ENCODE measurements at regions not wholly inside any gene's neighbourhood (a gene's known extent, or its start where the extent isn't known, plus 50 kb on each side); places are given as distances from the start of the nearest gene placed in this dataset.

DNA sequence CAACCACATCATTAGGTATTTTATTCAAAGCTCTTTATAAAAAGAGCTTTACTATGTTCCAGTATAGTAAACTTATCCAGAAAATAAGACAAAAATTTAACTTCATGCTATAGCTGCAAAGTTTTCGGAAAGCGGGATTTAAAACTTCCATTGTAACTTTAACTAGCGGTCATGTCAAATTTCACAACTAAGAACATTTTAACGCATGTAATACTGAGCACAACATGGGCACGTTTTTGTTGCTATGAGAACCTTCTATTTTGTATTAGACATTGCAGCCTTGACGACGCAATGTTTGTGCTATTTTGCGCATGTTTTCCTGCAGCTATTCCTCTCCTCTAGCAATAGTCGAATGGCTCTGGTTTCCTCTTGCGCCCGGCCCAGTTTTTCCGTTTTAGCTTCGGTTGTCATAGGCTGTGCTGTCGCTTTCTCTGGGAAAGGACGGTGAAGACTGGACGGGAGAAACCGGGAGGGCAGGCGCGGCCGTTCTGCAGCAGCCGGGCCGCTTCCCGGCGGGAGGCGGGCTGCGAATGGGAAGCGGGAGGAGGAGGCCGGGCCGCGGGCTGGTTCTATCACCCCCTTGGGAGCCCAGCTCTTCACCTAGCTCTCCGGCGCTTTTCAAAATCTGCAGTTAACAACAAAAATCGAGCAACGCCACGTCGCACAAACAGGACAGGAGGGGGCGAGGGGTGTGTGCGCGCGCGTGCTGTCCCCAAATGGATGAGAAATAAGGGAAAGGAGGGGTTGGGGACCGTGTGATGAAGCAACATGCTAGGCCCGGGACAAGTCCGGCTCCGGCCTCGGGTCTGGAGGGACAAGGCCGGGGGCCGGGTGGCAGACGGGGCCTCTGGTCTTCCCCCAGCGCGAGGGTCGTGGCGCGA lies 105.3 kb upstream of the HNRNPU start:
- peak; percentile 92 for DNase-seq

GRCh38 chr1:244968881-244969280 lies 104.5 kb upstream of the HNRNPU start:
- peak; percentile 6 for DNase-seq

DNA sequence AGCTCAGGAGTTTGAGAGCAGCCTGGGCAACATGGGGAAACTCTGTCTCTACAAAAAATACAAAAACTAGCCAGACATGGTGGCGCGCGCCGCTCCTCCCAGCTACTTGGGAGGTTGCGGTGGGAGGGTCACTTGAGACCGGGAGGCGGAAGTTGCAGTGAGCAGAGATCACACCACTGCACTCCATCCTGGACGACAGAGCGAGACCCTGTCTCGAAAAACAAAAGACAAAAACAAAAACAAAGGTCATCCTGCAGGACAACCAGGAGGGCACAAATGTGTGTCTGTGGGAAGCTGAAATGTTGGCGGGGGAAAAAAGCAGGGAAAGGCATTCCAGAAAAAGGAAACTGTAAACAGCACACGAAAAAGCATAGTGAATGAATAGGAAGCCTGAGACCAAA lies 104.1 kb upstream of the HNRNPU start:
- DNase-seq = no peak

GRCh38 chr1:244967159-244967558 lies 102.8 kb upstream of the HNRNPU start:
- DNase-seq = no peak

GRCh38 chr1:244965185-244966030 lies 101.1 kb upstream of the HNRNPU start:
- DNase-seq = no peak

DNA sequence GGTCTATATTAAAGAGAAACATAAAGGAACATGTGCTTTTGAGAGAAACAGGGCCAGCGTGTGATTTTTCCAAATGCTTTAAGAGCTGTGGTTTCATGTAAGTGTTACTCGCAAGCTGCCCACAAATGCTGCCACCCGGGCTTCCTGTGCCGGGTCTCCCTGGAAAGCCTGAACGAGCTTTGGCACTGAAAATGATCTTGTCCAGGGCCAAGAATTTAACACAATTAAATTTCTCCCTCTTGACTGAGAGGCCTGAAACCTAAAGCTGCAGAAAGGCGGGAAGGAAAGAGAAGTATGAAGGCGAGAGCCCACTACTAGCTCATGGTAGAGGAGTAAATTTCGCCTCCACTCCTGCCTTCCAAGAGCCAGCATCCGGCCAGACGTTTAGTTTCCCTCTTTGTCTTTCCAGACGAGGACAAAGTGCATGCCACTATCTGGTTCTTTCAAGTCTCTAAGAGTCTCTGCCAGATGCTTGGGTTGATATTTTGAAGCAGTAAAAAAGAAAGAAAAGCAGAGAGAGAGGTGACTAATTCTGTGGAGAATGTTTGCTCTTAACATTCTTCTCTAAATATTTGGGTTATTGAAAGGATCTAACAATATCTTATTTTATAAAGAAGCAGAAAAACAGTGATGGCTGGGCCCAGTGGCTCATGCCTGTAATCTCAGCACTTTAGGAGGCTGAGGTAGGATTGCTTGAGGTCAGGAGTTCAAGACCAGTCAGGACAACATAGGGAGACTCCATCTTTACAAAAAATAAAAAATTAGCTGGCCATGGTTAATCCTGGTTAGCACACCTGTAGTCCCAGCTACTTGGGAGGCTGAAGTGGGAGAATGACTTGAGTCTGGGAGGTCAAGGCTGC lies 100.0 kb upstream of the HNRNPU start:
- DNase-seq = peak; percentile 54

DNA sequence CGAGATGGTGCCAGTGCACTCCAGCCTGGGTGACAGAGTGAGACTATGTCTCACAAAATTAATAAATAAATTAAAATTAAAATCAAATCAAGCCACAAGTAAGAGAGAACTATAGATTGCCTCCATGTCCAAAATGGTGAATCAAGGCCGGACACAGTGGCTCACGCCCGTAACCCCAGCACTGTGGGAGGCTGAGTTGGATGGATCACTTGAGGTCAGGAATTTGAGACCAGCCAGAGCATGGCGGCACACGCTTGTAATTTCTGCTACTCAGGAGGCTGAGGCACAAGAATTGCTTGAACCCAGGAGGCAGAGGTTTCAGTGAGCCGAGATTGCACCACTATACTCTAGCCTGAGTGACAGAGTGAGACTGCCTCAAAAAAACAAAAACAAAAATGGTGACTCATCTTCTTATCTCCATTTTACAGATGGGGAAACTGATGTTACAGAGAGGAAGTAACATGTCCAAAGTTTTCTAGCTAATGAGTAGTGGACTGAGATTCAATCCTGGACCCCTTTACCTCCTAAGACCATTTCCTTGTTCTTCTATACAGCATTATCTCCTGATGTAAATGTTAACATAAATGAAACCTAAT lies 99.0 kb upstream of the HNRNPU start:
- DNase-seq = no peak

DNA sequence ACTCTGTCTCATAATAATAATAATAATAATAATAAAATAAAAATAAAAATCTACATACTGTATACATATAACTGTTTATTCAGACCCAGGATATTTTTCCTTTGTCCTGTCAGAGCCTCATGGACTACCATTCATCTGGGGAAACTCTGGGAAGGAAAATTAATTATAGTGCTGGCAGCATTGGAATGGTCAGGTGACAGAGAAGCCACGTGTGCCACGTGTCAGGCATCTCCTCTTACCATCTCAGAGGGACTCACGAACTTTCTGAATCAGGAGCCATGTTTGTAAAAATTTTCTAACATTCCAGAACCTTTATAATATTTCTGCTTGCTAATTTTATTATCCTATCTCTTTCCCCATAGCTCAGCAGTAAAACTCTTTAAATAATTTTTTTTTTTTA lies 97.8 kb upstream of the HNRNPU start:
- DNase-seq = peak; percentile 10

DNA sequence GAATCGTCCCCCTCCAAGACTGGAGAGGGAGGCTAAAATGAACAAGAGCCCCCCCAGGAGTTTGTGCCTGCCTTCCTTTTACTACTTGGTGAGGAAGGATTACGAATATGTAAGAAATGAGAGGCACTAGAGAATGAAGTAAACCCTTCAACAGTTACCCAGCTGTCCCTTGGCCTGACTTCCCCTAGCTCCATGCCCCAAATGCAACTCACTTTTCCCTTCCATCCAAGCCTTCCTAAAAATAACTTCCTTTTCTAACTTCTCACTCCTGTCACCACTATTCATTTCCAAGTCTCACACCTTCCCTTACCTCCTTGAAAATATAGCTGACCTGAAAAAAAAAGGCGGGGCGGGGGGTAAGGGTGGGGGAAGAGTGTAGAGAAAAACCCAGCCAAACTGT lies 96.6 kb upstream of the HNRNPU start:
- no peak for DNase-seq

- no peak for DNase-seq
Observed at GRCh38 chr1:244958593-244958992, 94.2 kb upstream of the HNRNPU start.

GRCh38 chr1:244957525-244957924 lies 93.2 kb upstream of the HNRNPU start:
- no peak for DNase-seq

- no peak for DNase-seq
Observed at GRCh38 chr1:244957122-244957521, 92.8 kb upstream of the HNRNPU start.

GRCh38 chr1:244955661-244956060 lies 91.3 kb upstream of the HNRNPU start:
- DNase-seq = no peak

GRCh38 chr1:244954359-244954758 lies 90.0 kb upstream of the HNRNPU start:
- no peak for DNase-seq

DNA sequence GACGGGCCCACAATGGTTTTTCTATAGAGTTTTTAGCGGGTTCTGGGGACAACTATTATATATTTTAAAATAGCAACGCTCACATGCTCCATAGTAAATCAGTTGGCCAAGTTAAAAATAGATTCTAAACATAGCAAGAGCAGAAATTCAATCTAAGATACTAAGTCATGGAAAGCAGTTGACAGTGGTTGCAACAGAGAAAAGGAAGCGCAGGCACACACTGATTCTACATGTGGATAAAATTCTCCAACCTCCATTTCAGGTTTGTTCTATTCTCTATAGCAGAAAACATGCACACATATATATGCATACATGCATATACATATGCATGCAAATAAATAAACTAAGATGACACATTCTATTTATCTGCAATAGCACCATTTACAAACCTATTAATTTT lies 89.6 kb upstream of the HNRNPU start:
- no peak for DNase-seq

- DNase-seq = no peak
Observed at GRCh38 chr1:244952940-244953339, 88.6 kb upstream of the HNRNPU start.

- no peak for DNase-seq
Observed at GRCh38 chr1:244952280-244952933, 88.1 kb upstream of the HNRNPU start.

DNA sequence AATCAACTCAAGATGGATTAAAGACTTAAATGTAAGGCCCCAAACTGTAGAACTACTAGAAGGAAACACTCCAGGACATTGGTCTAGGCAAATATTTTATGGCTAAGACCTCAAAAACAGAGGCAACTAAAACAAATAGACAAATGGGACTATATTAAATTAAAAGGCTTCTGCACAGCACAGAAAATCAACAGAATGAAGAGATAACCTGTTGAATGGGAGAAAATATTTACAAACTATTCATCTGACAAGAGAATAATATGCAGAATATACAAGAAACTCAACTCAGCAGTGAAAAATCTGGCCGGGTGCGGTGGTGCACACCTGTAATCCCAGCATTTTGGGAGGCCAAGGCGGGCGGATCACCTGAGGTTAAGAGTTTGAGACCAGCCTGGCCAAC lies 84.1 kb upstream of the HNRNPU start:
- no peak for DNase-seq

DNA sequence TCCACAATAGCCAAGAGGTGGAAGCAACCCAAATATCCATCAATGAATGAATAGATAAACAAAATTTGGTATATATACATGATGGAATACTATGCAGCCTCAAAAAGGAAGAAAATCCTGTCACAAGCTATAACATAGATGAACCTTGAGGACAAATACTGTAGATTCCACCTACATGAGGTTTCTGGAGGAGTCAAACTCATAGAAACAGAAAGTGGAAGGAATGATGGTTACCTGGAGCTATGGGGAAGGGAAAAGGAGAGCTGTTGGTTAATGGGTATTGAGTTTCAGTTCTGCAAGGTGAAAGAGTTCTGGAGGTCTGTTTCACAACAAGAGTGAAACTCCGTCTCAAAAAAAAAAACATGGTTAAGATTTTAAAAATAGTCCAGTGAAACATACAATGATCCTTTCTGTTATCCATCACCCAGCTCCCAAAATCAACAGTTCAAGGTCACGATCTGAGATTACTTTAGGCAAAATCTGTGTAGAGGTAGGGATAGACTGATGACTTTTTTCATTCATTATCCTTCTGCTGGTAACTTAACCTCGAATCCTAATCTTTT lies 80.8 kb upstream of the HNRNPU start:
- no peak for DNase-seq

DNA sequence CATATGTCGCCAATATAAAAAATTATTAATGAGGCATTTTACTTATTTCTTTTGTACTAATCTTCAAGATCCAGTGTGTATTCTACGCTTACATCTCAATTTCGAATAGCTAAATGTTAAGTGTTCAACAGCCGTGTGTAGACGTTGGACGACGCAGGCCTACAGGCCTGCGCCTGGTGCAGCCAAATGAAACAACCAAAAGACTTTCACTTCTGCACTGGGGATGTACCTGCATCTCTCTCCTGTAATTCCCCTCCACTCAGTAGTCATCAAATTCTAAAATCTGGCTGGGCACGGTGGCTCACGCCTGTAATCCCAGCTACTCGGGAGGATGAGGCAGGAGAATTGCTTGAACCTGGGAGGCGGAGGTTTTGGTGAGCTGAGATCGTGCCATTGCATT lies 76.8 kb upstream of the HNRNPU start:
- DNase-seq = no peak

DNA sequence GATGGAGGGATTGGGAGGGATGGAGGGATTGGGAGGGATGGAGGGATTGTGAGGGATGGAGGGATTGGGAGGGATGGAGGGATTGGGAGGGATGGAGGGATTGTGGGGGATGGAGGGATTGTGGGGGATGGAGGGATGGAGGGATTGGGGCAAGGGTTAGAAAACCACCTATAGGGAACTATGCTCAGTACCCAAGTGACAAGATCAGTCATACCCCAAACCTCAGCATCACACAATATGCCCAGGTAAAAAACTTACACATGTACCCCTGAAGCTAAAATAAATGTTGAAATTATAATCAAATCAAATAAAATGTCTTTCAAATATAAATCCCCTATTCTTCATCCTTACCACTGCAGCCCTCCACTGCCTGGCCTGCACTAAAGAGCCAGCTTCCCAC lies 72.8 kb upstream of the HNRNPU start:
- no peak for DNase-seq

All from NCI-H2227 treated with DMSO at 0.1 percent for 48 hours (cell line).